ENCODE measurements at regions not wholly inside any gene's neighbourhood (a gene's known extent, or its start where the extent isn't known, plus 50 kb on each side); places are given as distances from the start of the nearest gene placed in this dataset.

- Histone ChIP-seq H3K4me3 (replicated peaks in 1 of 2; ENCODE audit: low read depth in 1 of 2, low read length in 2 of 2) (no peak overlapping the region), H3K79me2 (ENCODE audit: insufficient read depth, low read length) (no peaks in the 10 kb centered on the region), H3K4me2 (ENCODE audit: low read length) (no peak overlapping the region), H3K27ac (ENCODE audit: low read depth, low read length) (no peak overlapping the region), H3K9ac (ENCODE audit: low read length) (no peak overlapping the region), H3K27me3 (ENCODE audit: insufficient read depth, low read length) (no peaks in the 10 kb centered on the region; the same call in none of the 2 replicates), H3K9me3 (ENCODE audit: control insufficient read depth in 1 of 2, insufficient read depth in 1 of 2, low read depth in 1 of 2, low read length in 2 of 2) (no peaks in the 10 kb centered on the region), H3K9me2 (ENCODE audit: insufficient read depth) (no peaks in the 10 kb centered on the region), H4K20me1 (ENCODE audit: insufficient read depth) (no peaks in the 10 kb centered on the region), H3K4me1 (ENCODE audit: control insufficient read depth in 1 of 2, insufficient read depth in 2 of 2, low read length in 2 of 2) (no peaks in the 10 kb centered on the region), H3K36me3 (ENCODE audit: control insufficient read depth in 1 of 2, insufficient read depth in 2 of 2, low read length in 2 of 2) (no peaks in the 10 kb centered on the region), H2AFZ (ENCODE audit: low read depth, low read length, poor library complexity, severe bottlenecking) (no peak overlapping the region)
- RAD21 ChIA-PET (ENCODE audit: low non-redundant PET in 1 of 2, low total read pairs in 2 of 2, uncharacterized antibody in 2 of 2, unreplicated experiment in 2 of 2), result no interaction called here
- CTCF ChIA-PET, result no interaction called here
- intact Hi-C loops (cut with micrococcal nuclease), result no loop called here
- DNase-seq (ENCODE audit: low read depth, low spot score), result no peak
- no TSS peak for BruUV-seq (replicated peaks)
- no peak for ATAC-seq
- POLR2A ChIA-PET, result no interaction called here
- TF ChIP-seq POLR2A (IDR thresholded peaks at IDR 0.05; ENCODE audit: borderline replicate concordance, extremely low read depth, insufficient read depth, insufficient read length), result no peak
- no peak for TF ChIP-seq CTCF (IDR thresholded peaks at IDR 0.05 in 2 of 3, conservative IDR thresholded peaks at IDR 0.05 in 1 of 3; ENCODE audit: borderline replicate concordance in 1 of 3, insufficient read depth in 1 of 3, low read depth in 2 of 3, low read length in 2 of 3)
- TF ChIP-seq ZFX (IDR thresholded peaks at IDR 0.05), result no peak
- no peak for TF ChIP-seq CEBPB (IDR thresholded peaks at IDR 0.05; ENCODE audit: low read depth)
- no peak for TF ChIP-seq RAD21 (IDR thresholded peaks at IDR 0.05; ENCODE audit: low read depth)
- TF ChIP-seq POLR2AphosphoS5 (IDR thresholded peaks at IDR 0.05; ENCODE audit: low read depth, low read length), result no peak
- TF ChIP-seq ZBTB33 (IDR thresholded peaks at IDR 0.05; ENCODE audit: extremely low read depth, insufficient replicate concordance, low read length), result no peak
- TF ChIP-seq REST (IDR thresholded peaks at IDR 0.05; ENCODE audit: low read depth), result no peak
- no peak for TF ChIP-seq EZH2 (IDR thresholded peaks at IDR 0.05)
- TF ChIP-seq ZNF274 (IDR thresholded peaks at IDR 0.05; ENCODE audit: low read depth, low read length), result no peak
- no peak for TF ChIP-seq ELF1 (IDR thresholded peaks at IDR 0.05; ENCODE audit: borderline replicate concordance, low read depth)
Observed at GRCh38 chr10:76736815-76737618, 900.6 kb downstream of the KCNMA1 start.
